NCI-H1048 (cell line): ENCODE measurements at regions not wholly inside any gene's neighbourhood (a gene's known extent, or its start where the extent isn't known, plus 50 kb on each side); places are given as distances from the start of the nearest gene placed in this dataset.

ENCODE experiments used
- DNase-seq: peaks from one replicate; lab custom pipeline; 2025; lab: John Stamatoyannopoulos, UW

DNA sequence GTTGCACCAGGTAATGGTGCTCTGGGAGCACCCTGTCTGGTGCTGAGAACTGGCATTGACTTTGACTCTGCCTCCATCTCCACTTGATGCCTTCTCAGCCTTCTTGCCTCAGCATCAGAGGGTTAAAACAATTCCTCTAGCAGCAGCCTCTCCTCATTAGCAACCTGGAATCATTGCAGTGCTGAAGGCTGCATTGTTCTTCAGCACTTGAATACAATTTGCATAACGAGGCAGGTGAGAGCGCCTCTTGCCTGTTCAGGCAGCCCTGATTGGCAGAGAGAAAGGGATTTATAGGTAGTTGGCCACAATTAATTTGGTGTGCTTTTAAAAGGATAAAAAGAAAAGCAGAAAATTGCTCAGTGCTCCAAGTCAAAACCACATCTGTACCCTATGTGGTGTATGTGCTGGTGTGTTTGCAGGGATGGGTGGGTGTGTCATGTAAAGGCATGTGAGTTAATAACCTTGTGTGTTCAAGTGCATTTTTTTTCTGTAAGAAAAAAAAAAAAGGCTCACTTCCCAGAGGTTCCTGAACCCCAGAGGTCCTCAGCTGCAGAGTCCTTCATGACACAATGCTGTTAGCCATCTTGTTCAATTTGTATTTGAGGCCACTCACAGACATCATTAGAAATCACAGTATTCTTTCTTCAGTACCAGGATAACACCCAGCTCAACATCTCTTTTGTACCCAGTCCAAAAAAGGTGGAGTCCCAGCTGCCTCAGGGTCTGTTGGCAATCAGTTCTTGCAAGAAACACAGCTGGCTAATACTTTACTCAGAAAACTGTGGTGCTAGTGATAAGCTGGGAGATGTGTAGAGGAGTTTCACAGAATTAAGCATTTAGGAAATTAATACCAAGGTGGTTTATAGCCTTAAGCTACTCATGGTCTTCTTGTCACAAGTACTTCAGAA, 385.6 kb downstream of the GRIN2B start:
- peak; percentile 77 for DNase-seq

DNA sequence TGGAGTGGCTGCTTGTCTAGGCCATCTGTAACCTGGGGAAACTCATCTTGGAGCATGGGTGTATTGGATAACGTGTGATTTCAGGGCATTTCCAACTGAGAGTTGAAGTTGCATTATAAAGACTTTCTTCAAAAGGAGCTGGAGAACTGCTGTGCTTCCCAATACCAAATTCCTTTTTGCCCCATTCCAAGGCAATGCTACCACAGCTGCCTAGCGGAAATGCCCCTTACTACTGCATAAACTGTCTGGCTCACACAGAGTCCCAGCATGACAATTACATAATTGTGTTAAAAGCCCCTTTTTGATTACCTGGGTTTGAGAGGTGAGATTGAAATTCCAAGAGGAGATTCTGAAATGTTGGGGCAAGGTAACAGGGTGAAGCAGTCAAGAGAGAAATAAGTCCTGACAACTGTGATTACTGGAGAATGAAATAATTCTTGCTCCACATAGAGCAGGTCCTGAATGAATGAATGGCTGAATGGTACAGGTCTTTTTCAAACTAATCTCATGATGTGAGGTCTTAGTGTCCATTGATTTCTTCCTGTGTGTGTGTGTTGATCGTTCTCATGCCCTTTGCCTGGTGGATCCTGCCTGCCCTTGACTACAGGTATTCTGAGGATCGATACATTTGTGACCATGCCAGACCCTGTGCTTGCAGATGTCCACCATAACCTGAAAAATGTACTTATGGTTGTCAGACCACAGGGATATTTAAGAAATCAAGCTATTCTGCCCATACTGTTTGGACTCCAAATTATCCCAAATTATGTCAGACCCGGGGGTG, 386.5 kb downstream of the GRIN2B start:
- DNase-seq = no peak

DNA sequence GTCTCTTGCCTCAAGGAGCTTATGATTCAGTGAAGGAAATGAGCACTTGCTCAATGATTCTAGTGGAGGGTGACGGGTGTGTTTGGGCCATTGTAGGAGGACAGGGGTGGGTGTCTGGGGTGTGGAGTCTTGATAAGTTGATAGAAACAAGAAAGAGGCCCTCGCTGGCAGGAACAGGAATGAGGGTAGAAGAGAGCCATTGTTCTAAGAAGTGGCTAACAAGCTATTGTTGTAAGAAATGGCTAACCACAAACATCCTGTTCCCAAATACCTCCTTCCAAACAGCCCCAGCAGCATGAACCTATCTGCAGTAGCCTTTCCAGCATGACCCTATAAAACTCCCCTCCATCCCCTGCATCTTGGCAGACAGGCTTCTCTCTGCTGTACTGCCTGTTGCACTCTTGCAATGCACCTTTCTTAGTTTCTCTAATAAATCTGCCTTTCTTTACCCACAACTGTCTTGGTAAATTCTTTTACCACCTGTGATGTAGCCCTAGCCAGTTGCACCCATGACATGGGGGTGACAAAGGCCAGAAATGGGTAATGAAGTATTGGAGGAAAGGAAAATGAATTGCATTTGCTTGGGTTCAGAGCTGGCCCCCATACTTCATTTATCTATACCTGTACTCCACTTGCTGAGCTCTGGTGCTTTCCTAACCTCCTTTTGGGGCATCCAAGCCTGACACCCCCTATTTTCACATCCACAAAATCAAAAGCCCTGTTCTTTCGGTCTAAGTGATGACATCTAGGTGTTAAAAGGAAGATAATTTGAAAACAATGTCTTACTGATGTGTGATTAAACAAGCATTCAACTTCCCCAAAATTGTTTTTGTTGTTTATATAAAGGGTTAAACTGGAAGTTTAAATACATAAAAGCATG, 389.1 kb downstream of the GRIN2B start:
- no peak for DNase-seq

DNA sequence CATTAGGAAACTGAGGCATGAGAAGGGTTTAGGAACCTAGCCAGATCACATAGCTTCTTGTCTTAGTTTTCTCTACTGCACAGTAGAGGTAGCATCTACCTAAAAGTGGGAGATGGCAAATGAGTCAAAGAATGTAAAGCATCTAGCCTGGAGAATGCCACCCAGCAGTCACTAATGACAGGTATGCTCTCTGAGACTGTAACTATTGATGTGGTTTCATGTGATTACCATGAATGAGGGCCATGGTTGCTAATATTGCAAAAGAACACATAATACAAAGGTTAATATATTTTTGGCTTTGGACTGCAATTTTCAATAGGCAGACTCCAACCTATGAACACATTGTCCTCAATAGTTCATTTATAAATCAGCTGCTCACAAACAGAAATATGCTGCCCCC, 389.9 kb downstream of the GRIN2B start:
- no peak for DNase-seq

DNA sequence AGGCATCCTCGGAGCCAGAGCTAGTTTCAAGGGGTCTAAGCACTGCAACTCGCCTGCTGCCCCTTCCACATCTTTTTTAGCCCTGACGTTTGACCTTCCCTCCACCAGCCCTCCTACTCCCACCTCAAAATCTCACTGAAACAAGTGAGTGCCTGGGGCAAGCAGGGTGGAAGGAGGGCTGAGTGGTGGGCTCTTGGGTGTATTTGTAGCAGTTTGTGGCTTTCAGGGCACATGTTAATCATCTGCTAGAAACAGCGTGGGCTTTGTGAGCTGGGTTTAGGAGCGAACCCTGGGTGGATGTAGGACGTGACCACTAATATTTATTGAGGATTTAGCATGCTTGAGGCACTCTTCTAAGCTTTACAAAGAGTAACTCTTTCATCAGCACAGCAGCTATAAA, 390.3 kb downstream of the GRIN2B start:
- no peak for DNase-seq

DNA sequence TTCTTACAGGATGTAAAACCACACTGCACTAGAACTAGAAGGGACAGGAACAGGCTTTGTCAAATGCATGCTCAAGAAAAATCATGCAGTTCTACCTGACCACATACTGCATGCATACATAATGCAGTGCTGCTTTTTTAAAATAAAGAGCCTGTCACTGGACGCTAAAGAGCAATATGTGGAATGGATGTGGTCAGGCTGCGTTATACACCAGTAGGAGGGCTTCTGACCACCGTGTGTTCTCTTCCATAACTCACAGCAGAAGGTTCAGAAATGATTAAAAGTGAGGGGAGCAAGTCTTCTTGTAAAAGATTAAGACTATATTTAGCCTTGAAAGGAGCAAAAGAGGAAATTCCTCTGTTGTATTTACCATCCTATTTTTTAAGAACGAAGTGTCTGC, 392.0 kb downstream of the EMP1 start:
- DNase-seq = no peak

DNA sequence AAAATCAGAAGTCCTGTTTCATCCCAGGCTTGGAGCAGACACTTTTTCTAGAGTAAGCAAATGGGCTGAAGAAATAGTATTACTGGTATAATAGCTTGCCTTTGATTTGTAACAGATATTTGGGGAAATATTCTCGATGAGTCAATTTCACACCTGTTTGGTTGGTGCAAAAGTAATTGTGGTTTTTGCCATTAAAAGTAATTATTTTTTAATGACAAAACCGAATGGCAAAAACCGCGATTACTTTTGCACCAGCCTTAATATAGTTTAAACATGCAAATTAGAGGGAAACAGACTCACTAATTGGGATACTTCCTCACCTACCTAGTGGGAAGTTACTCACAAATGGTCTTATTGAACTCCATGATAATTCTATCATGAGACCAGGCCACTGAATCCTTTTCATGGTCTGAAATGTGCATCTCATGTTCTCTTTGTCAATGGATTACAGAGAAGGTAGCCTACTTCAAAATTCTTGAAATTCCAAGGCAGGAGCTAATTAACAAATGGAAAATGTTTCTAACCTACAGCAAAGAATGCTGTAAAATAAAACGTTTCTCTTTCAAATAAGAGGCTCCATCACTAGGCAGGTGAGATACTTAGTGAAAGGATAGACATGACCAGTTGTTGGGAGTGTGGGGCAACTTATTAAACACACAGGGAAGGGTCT, 391.3 kb downstream of the EMP1 start:
- DNase-seq = no peak

DNA sequence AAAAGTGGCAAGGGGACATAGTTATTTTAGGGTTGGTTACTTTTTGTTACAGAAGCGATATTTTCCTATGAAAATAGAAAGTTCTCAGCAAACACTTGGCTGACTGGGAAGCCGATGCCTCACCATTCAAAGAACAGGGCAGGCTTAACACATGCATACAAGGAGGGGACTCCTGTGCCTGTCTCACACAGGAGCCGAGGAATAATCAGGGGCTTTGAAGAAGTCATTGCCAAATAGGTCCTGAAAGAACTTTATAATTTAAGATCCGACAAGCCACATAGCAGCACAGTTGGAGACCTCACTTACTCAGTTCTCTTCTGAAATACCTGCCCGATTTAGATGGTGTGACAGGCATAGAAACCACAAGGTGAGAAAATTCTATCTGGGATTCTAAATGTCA, 389.8 kb downstream of the EMP1 start:
- DNase-seq = no peak

DNA sequence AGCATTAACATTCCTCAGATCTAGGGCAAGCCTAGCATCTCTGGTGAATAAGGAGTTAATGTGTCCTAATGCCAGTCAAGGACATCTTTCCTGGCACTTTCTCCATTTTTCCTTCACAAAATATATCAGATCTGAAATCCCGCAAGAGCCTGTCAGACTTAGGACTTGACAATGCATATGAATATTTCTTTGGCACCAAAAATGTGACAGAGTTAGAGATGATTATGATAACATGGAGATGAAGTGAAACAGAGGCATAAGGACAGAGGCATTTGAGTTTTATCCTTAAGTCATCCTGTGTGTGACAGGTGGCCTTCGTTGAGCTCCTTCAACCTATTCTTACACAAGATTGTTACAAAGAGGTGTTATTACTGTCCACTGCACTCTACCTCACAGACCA, 388.0 kb downstream of the EMP1 start:
- DNase-seq = no peak

DNA sequence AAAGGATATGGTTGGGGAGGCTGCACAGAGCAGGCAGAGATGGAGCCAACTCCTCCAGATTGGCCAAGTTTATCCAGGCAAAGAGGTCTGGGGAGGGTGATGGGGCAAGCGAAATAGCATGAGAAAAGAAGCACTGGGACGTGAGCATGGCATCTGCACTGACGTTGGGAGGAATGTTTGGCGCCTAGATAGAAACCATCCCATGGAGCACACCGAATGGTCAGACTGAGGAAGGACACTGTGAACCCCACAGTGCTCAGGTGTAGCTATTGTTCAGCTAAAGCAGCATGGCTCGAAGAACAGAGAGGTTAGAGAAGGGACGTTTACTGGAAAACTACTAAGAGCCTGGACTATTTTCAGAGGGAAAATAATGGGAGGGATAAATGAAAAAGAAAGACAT, 387.1 kb downstream of the EMP1 start:
- no peak for DNase-seq

DNA sequence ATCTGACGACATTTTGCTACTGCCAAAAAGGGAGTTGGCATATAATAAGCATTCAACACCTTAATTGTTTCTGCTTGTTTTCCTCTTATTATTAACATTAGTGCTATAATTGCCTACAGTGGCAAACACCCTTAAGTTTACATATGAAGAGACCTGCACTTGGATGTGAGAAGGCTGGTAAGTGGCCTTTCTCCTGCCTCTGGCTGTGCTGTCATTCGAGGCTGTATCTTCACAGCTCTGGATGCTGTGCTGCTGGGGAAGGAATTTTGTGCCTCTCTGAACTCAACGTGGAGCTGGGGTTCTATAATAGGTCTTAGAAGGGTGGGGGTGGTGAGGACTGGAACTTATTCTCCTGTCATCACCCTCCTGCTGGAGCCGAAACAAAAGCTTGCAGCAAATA, 385.9 kb downstream of the EMP1 start:
- no peak for DNase-seq

DNA sequence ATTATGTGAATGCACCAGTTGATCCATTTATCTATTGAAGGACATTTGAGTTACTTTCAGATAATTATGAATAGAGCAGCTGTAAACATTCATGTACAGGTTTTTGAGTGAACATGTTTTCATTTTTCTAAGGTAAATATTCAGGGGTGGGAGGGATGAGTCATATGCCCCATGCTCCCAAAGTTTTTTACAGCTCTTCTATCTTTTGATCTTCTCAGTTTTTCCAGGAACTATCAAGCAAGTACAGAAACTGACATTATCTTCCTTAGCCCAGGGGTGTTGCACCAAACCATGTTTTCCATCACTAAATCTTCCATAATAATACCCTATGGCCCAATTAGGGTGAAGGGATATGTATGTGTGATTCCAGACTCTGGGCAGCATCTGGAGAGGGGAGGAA, 384.5 kb downstream of the EMP1 start:
- DNase-seq = no peak

DNA sequence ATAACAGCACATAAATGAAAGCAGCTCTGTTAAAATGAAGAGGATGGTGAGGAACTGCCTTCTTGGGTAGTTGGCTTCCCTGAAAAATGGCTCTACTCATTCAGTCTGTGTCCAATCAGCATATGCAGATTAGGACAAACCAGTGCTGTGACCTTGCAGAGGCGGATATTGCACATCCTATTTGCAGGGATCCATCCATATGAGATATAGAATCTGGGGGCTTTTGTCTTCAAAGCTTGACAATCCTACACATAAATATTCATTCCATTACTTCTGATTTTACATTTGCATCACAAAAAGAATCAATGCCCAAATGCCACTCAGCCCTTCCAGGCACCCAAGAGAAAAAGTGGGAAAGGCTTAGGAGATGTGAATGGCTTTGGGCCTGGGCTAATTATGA, 383.7 kb downstream of the EMP1 start:
- DNase-seq = no peak

DNA sequence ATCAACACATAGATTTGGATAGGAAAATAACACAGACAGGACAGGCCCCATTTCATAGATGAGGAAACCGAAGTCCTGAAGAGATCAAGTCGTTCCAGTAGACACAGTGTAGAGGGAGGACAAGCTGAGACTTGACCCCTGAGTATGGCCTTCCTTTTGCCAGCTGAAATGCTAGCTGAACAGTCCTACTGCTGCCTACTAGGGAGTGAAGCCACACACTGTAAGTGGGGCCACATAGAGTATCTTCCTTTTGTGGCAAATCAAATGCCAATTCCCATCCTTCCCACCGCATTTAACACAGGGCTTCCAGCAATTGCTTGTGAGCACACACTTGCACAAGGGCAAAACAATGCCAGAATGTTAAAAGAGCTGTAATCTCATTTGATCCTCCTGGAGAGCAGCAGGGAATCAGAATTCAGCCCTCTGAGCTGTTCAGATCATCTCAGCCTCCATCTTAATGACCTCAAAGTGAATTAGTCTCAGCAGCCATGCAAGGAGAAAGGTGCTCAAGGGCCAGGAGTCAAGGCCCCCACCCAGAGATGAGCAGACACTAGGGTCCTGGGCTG, 380.5 kb downstream of the EMP1 start:
- no peak for DNase-seq

DNA sequence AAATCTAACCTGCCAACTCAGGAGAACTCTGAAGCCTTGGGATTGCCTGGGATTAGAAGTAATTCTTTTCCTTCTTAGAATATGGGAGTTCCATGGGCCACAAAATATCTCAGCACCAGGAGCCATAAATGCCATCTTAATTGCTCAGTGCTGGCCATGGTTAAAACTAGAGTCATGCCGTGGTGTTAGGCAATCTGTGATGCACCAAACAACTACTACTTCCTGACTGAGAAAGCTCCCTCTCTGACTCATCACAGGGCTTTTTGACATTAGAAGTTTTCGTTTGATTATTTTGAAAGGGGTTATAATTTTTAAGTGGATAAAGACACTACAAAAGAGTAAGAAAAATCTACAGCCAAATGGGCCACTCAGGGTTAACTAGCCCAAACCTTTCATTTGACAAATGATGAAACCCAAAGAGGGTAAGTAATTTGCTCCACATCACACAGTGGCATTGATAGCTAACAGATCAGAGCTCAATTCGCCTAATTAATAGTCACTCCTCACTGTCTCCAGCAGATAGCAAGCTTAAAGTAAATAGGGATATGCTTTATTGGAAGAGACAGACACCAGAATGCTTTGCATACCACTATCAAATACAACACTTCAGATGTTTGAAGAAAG, 377.3 kb downstream of the EMP1 start:
- no peak for DNase-seq

DNA sequence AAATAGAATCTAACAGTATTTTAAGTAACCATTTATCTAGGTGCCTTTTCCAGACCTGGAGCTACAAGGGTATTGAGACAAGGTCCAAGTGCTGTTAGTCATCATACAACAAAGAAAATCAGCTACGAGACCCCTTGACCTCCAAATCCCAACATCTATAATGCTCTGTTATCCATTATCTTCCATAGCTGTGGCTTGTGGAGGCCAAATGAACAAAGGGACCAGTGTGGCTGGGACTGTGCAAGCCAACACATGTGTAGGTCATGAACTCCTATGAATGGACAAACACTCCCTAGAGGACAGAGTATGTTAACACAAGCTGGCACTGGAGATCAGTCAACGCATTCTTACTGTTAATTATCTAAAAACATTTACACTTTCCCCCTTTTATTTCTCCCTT, 374.5 kb downstream of the EMP1 start:
- DNase-seq = no peak

DNA sequence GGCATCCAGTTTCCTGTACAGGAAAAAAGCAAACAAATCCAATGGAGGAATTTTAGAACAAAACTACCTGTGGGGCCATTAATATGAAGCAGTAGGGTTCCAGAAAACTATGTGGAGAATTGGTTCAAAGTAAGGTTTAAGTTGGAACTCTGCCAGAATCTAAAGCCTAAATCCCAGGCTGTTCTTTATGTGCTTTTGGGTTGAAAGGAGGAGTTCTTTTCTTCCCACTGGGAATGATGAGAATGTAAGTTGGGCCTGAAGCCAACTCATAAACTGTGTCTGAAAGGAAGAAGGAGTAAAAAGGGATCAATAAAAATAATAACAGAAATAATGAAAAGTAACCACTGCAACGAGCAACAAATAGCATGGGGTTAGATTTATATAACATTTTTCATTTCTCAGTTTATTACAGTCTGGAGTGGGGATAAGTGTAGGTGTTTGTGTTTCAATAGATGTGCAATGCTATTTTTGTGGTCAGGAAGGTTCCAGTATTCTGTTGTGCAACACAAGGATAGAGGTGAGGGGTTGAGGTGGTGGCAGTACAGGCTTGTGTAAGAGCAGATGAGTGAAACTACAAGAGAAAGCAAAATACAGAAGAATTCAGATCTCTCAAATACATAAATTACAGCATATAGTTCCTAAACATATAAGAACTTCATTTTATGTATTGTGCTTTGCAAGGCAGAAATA, 373.6 kb downstream of the EMP1 start:
- DNase-seq = no peak

DNA sequence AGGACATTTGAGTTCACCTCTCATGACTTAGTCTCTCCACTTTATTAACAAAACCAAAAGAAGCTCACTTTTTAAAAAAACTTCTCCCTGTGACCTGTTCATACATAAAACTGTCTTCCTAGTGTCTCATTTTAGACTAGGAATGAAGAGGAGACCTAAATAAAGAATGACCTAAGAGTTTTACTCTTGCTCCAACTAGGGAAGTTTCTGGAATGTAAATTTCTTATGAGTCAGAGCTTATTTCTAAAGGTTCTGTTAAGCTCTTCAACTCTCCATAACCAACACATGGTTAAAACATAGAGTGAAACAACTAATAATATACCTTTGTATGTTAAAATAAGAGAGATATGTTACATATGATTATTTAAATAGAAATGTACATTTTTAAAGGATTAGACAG, 369.8 kb downstream of the EMP1 start:
- no peak for DNase-seq

DNA sequence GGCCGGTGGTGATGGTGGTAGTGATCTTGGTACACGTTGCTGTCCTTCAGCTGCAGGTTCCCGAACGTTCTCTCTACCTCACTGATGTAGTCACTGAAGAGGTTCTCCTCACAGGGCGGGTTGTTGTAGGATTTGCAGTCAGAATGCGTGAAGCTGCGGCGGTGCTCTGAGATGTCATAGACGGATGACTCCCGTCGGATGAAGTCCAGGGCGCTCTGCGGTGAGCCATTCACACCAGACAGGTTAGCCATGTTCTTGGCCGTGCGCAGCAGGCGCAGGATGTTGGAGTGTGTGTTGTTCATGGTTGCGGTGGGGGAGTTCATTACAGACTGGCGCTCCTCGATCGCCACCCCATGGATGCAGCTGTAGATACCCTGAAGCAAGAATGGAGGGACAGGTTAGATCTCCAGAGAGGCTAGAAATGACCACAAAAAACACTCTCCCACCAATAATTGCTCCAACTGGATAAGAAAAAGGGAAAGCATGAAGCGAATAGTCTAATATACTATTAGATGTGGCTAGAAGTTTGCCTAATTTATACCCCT, 367.8 kb downstream of the EMP1 start:
- no peak for DNase-seq

DNA sequence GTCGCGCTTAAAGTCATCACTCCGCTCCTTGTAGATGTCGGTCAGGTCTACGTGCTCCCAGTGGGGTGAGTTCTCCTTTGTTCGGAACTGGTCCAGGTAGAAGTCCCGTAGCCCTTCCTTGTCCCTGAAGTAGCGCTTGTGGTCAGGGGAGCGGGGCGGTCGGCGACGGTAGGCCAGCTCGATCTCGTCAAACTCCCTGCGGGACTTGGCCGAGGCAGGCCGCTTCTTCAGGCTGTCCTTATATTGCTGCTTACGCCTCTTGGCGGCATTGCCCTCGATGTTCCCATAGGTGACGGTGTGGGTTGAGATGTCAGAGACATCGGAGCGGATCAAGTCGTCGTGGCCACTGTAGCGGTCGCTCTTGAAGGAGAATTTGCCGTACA, 367.2 kb downstream of the EMP1 start:
- no peak for DNase-seq
